HG02678 (cell line): ENCODE measurements at regions not wholly inside any gene's neighbourhood (a gene's known extent, or its start where the extent isn't known, plus 50 kb on each side); places are given as distances from the start of the nearest gene placed in this dataset.
"Not testable (repeated sequence)": the region's sequence is repeated elsewhere in the genome, so short reads cannot be mapped to it uniquely, and the experiment has no call there.

Experiments used
- ATAC-seq: cut with Tn5 transposase; IDR thresholded peaks from one replicate; pipeline ENCODE4 v1.9.1; 2021; ENCODE audit warnings: mild to moderate bottlenecking, moderate library complexity; ENCODE audit not compliant: unreplicated experiment

DNA sequence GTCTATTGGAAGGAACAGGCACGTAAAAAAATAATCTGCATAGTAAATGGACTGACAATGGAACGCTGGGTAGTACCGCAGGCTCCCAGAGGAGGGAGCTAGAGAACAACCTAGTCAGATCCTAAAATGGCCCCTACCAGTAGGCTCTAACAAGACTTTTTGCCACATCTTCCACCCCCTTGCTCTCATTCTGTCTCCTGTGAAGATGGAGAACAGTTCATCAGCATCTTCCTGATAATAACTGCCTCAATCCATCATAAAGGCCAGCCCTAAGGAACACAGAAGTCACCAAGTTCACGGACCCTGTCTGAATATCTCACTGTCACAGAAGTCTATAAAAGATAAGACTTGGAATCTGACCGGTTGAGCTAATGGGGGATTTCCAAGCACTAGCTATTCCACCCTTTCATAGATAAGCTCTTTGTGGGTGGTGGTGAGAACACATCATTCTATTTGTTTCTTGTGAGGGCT, 133.4 kb downstream of the SLC1A3 start:
- ATAC-seq: peak; percentile 77

- no peak for ATAC-seq
Measured at GRCh38 chr5:36740259-36740898, 134.0 kb downstream of the SLC1A3 start.

- no peak for ATAC-seq
Measured at GRCh38 chr5:36741128-36741527, 134.7 kb downstream of the SLC1A3 start.

DNA sequence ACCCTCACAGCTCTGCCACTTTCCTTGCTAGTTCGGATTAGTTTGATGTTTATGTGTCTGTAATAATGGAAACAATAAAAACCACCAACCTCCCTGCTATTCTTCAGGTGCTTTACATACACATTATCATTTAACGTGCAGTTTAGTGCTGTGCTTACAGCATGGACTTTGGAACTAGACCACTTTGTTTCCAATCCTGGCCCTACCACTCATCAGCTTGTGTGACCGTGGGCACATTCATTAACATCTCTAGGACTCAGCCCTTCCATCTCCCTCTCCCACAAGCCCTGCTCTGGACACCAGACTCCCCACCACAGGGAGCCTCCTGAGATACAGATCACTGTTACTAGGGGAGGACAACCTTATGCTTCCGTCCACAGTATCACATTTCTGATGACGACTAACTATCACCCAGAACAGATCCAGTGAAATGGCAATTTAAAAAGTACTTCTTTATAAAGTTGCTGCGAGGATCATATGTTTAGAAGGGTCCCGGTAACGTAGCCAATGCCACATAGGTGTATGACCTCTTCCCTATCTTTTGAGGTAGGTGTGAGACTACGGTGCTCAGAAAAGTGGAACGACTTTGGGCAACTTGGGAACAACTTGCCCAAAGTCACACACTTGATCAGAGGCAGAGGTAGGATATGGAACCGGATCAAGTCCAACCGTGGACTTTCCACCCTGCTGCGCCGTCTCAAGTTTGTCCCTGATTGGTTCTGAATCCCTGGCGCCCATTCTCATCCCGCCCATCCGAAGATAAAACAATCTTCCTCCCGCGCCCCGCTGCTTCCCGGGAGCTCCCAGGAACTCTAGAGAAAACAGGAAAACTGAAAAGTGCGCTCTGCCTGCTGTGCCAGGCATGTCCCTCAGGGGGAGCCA, 132.4 kb upstream of the NIPBL start:
- ATAC-seq: peak; percentile 3

DNA sequence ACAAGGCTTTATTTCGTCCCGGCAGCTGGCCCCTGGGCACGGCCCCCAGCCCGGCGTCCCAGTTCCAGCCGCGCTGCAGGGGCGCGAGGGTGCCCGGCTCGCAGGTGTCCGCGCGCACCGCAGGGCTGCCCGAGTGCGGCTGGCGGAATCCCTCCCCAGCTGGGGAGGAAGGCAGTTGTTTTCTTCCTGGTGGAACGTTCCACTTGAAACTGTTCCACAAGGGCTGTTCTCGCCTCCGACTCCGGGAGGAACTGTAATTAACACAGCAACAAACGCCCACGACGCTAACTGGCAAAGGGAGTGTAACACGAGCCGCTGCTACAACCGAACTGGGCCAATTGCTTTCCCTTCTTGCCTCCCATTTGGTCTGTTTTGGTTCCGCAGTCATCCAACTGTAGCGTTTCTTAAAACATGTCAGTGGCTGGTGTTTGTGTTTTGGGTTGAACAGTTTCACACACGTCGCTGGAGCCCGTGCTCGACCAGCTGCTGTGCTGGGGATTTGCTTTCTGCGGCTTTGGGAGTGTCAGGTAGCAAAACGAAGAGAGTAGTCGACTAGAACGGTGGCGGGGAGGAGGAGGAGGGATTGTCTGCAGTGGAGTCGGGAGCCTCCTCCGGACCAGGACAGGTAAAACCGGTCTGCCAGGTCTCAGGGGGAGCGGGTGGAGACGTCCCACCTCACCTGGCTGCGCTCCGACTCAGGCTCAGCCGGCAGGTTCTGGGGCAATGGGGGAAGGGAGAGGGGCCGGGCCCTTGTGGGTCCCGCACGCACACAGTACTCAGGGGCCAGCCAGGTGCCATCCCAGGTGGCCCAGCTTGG, 131.6 kb upstream of the NIPBL start:
- peak; percentile 73 for ATAC-seq

DNA sequence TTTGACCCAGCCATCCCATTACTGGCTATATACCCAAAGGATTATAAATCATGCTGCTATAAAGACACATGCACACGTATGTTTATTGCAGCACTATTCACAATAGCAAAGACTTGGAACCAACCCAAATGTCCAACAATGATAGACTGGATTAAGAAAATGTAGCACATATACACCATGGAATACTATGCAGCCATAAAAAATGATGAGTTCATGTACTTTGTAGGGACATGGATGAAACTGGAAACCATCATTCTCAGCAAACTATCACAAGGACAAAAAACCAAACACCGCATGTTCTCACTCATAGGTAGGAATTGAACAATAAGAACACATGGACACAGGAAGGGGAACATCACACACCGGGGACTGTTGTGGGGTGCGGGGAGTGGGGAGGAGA, 128.8 kb upstream of the NIPBL start:
- ATAC-seq: not testable (repeated sequence)

GRCh38 chr5:36751886-36752285, 124.7 kb upstream of the NIPBL start:
- no peak for ATAC-seq

DNA sequence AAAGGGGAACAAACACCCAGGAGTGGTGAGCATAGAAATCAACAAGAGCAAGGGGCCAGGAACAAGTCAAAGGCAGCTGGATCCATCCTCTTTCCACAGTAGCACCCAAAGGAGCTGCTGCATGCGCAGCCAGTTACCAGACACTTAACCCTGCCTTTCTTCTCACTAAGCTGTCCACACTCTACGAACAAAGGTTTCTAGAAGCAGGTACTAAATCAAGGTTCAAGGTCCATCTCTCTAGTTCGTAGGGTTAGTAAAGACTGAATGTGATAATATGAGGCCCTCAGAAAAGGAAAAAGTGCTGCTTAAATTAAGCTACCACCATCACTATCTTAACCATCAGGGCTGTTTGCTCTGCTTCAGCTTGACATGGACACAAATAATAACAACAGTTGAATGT, 121.2 kb upstream of the NIPBL start:
- no peak for ATAC-seq

GRCh38 chr5:36755920-36756488, 120.6 kb upstream of the NIPBL start:
- no peak for ATAC-seq

- ATAC-seq: no peak
Measured at GRCh38 chr5:36756848-36757247, 119.7 kb upstream of the NIPBL start.

DNA sequence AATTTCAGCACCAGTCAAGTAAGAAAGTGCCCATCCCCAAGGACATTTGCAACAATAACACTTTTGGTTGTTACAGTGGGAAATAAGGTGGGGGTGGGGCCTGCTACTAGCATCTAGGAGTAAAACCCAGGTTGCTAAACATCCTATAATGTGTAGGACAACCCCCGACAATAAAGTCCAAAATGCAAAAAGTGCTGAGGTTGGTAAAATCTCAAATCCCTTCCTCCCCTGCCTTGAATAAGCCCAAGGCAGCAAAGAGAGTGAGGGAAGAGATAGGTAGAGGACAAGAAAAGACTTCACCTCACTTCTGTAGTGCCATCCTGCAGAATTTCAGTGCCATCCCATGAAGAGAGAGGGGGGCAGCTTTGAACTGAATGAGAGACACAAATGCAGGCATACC, 117.5 kb upstream of the NIPBL start:
- no peak for ATAC-seq

DNA sequence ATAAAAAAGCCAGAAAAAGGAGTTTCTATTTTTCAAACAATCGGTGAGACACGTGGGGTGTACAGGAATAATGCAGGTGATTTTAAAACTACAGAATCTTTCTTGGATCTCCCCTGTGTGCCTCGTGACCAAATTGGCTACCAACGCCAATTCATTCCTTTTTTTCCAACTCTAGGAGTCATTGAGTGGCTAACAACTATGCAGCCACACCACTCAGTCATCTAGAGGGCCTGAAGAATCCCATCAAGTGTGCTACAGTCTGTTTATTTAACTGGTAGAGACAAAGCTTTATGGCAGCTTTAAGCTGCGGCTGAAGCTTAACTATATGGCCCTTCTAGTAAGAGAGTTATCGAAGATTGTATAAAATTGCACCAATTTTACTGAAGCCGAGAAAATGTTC, 113.1 kb upstream of the NIPBL start:
- no peak for ATAC-seq

GRCh38 chr5:36765876-36766275, 110.7 kb upstream of the NIPBL start:
- no peak for ATAC-seq

GRCh38 chr5:36766981-36767380, 109.6 kb upstream of the NIPBL start:
- no peak for ATAC-seq

DNA sequence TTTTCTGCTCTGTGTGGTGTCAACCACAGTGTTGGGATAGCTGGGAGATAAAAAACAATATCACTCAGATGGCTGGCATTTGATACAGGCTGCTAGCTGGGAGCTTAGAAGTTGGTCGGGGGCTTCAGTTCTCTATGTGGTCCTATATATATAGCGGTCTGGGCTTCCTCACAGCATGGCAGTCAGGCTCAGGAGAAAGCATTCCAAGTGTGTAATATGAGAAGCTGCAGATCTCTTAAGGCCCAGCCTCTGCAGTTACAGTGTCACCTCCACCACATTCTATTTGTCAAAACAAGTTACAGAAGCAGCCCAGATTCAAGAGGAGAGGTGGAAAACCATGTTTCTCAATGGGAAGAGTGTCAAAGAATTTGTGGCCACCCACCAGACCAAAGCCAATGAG, 108.1 kb upstream of the NIPBL start:
- ATAC-seq: no peak

GRCh38 chr5:36769129-36769770, 107.3 kb upstream of the NIPBL start:
- no peak for ATAC-seq

GRCh38 chr5:36770125-36770524, 106.4 kb upstream of the NIPBL start:
- no peak for ATAC-seq

DNA sequence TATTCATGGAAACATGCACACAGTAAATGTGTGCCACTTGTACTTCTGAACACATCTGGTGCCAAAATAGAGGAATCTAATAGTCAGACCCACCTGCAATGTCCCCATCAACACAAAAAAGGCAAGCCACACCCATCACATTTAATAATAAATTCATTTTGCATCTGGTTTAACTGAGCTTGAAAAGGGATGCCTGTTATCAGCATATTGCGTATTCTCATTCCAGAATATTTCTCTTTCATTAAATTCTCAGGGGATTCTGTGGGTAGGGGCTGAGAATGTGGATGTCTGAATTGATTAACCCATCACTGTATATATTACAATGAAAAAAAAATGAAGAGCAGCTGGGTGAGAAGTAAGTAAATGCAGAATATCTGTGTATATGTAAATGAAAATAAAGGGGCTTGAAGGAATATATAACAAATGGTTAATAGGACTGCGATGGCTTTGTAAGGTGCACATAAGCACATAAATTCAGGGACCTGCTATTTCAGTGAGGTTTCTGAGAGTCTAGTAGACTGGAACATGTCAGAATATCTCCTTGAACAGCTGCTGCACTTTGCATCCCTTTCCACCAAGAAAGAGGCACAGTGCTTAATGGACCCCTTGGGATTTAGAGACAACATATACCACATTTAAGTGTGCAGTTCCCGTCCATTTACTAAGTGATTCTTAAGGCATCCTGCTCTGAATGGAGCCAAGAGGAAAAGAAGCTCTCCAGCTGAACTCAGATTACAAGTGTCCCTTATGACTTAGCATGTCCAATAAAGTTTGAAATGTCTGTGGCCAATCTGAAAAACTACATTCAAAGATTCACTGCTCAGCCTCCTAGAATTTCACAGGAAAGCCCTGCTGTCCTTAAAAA, 104.1 kb upstream of the NIPBL start:
- ATAC-seq: no peak

- ATAC-seq: no peak
Measured at GRCh38 chr5:36777105-36777757, 99.3 kb upstream of the NIPBL start.
